T-helper 2 cell treated with Interferon-gamma antibody and Interleukin-4, amounts not matched to agents 5 μg/mL and 100 μg/mL, for 36 hours (primary cell): ENCODE measurements at regions not wholly inside any gene's neighbourhood (a gene's known extent, or its start where the extent isn't known, plus 50 kb on each side); places are given as distances from the start of the nearest gene placed in this dataset.

Experiments
- DNase-seq: peaks from one replicate; pipeline ENCODE4 v3.0.0; 2021; ENCODE audit warnings: low spot score
- H3K27ac Mint-ChIP-seq: one replicate; pipeline ENCODE4 v1.8.0; 2021; ENCODE audit warnings: mild to moderate bottlenecking, mixed read lengths
- H3K27me3 Mint-ChIP-seq: one replicate; pipeline ENCODE4 v1.8.0; 2021; ENCODE audit warnings: low read depth, mixed read lengths
- H3K36me3 Mint-ChIP-seq: one replicate; pipeline ENCODE4 v1.8.0; 2021; ENCODE audit warnings: low read depth, mixed read lengths
- H3K4me1 Mint-ChIP-seq: one replicate; pipeline ENCODE4 v1.8.0; 2021; ENCODE audit warnings: low read depth, mixed read lengths
- H3K4me3 Mint-ChIP-seq: one replicate; pipeline ENCODE4 v1.8.0; 2022; ENCODE audit warnings: mild to moderate bottlenecking, moderate library complexity, mixed read lengths
- H3K9me3 Mint-ChIP-seq: one replicate; pipeline ENCODE4 v1.8.0; 2021; ENCODE audit warnings: mixed read lengths

DNA sequence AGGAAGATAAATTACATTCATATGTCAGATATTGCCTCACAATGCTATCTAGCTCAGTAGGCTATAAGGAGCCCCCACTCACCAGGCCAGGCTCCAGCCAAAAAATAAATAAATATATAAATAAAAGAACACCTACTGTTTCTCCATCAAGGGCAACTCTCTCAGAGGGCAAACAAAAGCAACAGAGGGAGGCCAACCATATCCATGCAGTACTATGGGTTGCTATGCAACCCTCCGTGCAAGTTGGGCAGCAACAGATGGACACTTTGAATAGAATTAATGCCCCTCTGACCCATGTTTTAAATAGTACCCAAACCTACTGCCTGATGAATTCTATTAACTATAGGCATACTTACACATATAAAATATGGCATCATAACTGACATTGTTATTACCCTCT is 279.8 kb upstream of the EDNRB start:
- no peaks in the 10 kb centered on the region for H3K9me3 Mint-ChIP-seq
- no peaks in the 10 kb centered on the region for H3K27me3 Mint-ChIP-seq

DNA sequence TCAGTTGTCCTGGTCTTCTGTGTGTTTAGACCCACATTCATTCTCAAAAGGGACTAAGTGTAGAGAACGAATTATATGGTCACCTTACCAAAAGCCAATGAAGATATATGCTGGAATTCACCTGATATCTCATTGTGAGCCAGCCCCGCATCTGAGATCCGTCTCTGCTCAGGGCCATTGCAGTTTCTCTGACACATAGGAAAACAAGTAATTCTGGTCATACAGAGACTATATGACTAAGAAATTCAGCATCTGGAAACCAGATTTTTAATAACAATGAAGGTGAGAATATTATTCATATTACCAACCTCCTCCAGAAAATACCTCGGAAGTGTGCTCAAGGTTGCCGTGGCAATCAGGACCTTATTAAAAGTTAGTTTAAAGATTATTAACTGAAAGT is 278.6 kb upstream of the EDNRB start:
- Mint-ChIP-seq H3K4me3 (no peak overlapping the region), H3K4me1 (no peaks in the 10 kb centered on the region), H3K27me3 (no peaks in the 10 kb centered on the region), H3K9me3 (no peaks in the 10 kb centered on the region), H3K36me3 (no peaks in the 10 kb centered on the region), H3K27ac (no peak overlapping the region)
- no peak for DNase-seq

More for the DNA sequence above, 279.8 kb upstream of the EDNRB start:
- H3K36me3 Mint-ChIP-seq: no peaks in the 10 kb centered on the region
- no peaks in the 10 kb centered on the region for H3K4me1 Mint-ChIP-seq
- no peak overlapping the region for H3K27ac Mint-ChIP-seq
- no peak for DNase-seq
- H3K4me3 Mint-ChIP-seq: no peak overlapping the region

GRCh38 chr13:78194904-78195639 is 276.4 kb upstream of the EDNRB start:
- DNase-seq: no peak
- Mint-ChIP-seq H3K4me3 (no peak overlapping the region), H3K4me1 (no peaks in the 10 kb centered on the region), H3K27ac (no peak overlapping the region), H3K36me3 (no peaks in the 10 kb centered on the region), H3K9me3 (no peaks in the 10 kb centered on the region), H3K27me3 (no peaks in the 10 kb centered on the region)

DNA sequence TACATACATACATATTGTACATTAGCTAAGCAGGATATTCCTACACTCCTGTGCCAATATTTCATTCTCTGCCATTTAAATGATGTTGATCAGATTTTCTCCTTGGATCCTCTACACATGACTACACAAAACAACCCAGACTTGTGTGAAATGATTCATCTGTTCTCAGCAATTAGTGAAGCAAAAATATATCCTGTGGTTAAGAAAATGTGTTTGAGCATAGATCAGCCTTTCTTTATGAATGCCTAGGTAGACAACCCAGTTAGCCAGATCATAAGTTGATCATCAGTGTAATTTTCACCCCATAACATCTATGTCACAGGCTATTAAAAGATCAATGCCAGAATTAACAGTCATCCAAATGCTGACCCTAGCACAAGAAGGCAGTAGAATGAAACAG is 275.2 kb upstream of the EDNRB start:
- no peaks in the 10 kb centered on the region for H3K4me1 Mint-ChIP-seq
- no peaks in the 10 kb centered on the region for H3K9me3 Mint-ChIP-seq
- H3K4me3 Mint-ChIP-seq: no peak overlapping the region

DNA sequence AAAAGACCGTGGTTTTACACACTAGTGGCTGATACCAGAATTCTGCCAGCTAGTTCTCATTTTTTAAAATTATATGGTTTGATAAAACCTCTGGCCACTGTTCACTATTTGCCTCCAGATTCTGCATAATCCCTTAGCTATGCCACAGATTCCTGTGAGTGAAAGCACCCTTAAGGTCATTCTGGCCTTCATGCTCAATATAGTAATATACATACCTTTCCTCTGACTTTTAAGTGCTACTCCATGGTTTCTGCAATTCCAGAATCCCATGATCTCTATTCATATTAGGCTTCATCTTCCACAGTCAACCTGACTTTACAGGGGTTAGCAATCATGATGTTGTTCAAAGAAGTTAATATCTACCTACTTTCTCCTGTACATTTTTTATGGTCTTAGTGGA is 274.1 kb upstream of the EDNRB start:
- Mint-ChIP-seq H3K4me1 (no peaks in the 10 kb centered on the region), H3K27me3 (no peaks in the 10 kb centered on the region), H3K36me3 (no peaks in the 10 kb centered on the region), H3K27ac (no peak overlapping the region), H3K9me3 (no peaks in the 10 kb centered on the region), H3K4me3 (no peak overlapping the region)
- no peak for DNase-seq

More for the DNA sequence above, 275.2 kb upstream of the EDNRB start:
- DNase-seq: no peak
- Mint-ChIP-seq H3K27ac (no peak overlapping the region), H3K36me3 (no peaks in the 10 kb centered on the region), H3K27me3 (no peaks in the 10 kb centered on the region)

DNA sequence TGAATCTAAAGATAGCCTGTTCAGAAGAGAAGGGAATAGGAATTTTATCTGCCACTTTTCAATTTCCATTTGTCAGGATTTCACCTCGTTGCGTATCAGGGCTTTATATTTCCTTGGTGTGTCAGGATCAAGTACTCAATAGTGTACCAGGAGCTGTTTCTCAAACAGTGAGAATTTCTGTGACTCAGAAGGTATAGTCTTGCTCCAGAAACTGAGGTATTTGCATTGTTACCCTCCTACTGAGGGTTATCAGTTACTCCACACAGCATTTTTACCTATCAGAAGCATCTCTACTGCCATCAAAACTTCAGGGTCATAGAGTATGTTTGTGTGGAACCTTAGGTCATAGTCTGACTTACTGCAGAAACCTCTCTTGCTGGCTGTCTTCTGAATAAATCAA is 271.7 kb upstream of the EDNRB start:
- H3K27ac Mint-ChIP-seq: no peak overlapping the region
- no peaks in the 10 kb centered on the region for H3K9me3 Mint-ChIP-seq
- H3K27me3 Mint-ChIP-seq: no peaks in the 10 kb centered on the region
- H3K4me1 Mint-ChIP-seq: no peaks in the 10 kb centered on the region
- no peak for DNase-seq
- H3K36me3 Mint-ChIP-seq: no peaks in the 10 kb centered on the region
- no peak overlapping the region for H3K4me3 Mint-ChIP-seq

- Mint-ChIP-seq H3K9me3 (no peaks in the 10 kb centered on the region), H3K36me3 (no peaks in the 10 kb centered on the region), H3K27ac (no peak overlapping the region), H3K27me3 (no peaks in the 10 kb centered on the region), H3K4me3 (no peak overlapping the region), H3K4me1 (no peaks in the 10 kb centered on the region)
- DNase-seq: no peak
Measured at GRCh38 chr13:78187781-78188180, 269.1 kb upstream of the EDNRB start.

- no peak overlapping the region for H3K27ac Mint-ChIP-seq
- no peaks in the 10 kb centered on the region for H3K4me1 Mint-ChIP-seq
- no peaks in the 10 kb centered on the region for H3K27me3 Mint-ChIP-seq
- H3K9me3 Mint-ChIP-seq: no peaks in the 10 kb centered on the region
- H3K4me3 Mint-ChIP-seq: no peak overlapping the region
- DNase-seq: no peak
- H3K36me3 Mint-ChIP-seq: no peaks in the 10 kb centered on the region
Measured at GRCh38 chr13:78185700-78186099, 267.1 kb upstream of the EDNRB start.

GRCh38 chr13:78183732-78184131 is 265.1 kb upstream of the EDNRB start:
- Mint-ChIP-seq H3K36me3 (no peaks in the 10 kb centered on the region), H3K9me3 (no peaks in the 10 kb centered on the region), H3K4me1 (no peaks in the 10 kb centered on the region), H3K4me3 (no peak overlapping the region), H3K27ac (no peak overlapping the region), H3K27me3 (no peaks in the 10 kb centered on the region)
- no peak for DNase-seq

DNA sequence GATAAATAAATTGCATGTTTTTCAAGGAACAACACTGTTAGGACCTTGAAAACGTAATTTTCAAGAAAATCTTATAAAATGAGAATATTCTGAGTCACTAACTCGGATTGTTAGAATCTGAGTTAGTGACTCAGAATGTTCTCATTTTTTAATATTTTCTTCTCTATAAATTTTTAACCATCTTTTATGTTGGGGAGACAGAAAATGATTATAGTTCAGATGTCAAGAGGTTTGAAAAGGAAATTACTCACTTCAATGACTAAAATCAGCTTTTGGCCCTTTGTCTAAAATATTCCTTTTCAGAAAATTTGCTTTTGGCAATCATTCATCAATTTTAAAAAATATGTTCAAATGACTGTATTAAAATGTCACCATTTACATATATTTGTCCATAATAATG is 264.2 kb upstream of the EDNRB start:
- Mint-ChIP-seq H3K4me1 (no peaks in the 10 kb centered on the region), H3K36me3 (no peaks in the 10 kb centered on the region), H3K27me3 (no peaks in the 10 kb centered on the region), H3K4me3 (no peak overlapping the region), H3K27ac (no peak overlapping the region), H3K9me3 (no peaks in the 10 kb centered on the region)
- no peak for DNase-seq

- DNase-seq: no peak
- Mint-ChIP-seq H3K4me3 (no peak overlapping the region), H3K9me3 (no peaks in the 10 kb centered on the region), H3K27ac (no peak overlapping the region), H3K27me3 (no peaks in the 10 kb centered on the region), H3K36me3 (no peaks in the 10 kb centered on the region), H3K4me1 (no peaks in the 10 kb centered on the region)
Measured at GRCh38 chr13:78177306-78177705, 258.7 kb upstream of the EDNRB start.

DNA sequence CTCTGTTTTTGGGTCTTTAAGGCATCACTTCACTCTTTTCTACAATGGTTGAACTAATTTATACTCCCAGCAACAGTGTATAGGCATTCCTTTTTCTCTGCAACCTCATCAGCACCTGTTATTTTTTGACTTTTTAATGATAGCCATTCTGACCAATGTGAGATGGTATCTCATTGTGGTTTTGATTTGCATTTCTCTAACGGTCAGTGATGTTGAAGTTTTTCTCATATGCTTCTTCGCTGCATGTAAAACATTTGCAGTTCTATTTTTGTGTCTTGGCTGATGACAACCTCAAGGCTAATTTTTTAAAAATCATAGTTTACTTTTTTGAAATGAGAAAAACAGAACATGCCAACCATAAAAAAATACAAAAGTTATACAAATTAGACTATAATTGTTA is 258.2 kb upstream of the EDNRB start:
- Mint-ChIP-seq H3K9me3 (no peaks in the 10 kb centered on the region), H3K4me1 (no peaks in the 10 kb centered on the region), H3K27ac (no peak overlapping the region), H3K4me3 (no peak overlapping the region), H3K36me3 (no peaks in the 10 kb centered on the region), H3K27me3 (no peaks in the 10 kb centered on the region)
- no peak for DNase-seq

DNA sequence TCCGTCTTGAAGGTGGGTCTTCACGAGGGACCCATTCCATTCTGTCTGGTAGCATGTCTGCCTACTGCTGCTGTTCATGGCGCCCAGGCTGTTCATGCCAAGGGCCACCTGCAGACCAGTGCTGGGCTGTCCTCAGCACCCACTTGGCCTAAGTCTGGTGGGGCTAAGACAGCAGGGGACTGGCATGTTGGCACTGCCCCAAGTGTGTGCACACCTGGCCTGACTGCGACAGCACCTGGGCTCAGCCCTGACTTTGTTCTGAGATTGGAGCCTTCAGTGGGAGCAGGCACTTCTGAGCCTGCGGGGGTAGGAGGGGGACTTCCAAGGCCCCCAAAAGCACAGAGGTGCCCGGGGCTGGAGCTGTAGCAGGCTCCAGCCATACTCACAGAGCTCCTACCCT is 250.8 kb upstream of the EDNRB start:
- Mint-ChIP-seq H3K4me1 (no peaks in the 10 kb centered on the region), H3K9me3 (no peaks in the 10 kb centered on the region), H3K4me3 (no peak overlapping the region)

DNA sequence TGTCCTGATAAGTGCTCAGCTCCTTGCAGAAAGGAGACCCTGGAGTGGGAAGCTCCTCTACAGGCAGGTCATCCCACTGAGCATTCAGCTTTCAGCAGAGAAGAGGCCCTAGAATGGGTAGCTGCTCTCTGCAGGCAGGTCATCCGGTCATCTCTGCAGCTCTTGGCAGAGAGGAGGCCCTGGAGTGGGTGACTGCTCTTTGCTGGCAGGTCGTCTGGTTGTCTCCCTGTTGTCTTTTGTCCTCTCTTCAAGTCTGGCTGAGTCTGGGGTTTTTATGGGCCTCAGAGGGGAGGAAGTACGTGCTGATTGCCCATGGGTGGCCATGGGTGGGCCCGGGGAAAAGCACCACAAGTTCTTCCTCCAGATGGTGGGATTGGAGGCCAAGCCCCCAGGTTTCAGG is 250.3 kb upstream of the EDNRB start:
- Mint-ChIP-seq H3K9me3 (no peaks in the 10 kb centered on the region), H3K4me3 (no peak overlapping the region), H3K4me1 (no peaks in the 10 kb centered on the region), H3K27me3 (no peaks in the 10 kb centered on the region), H3K36me3 (no peaks in the 10 kb centered on the region), H3K27ac (no peak overlapping the region)
- DNase-seq: no peak

More for the DNA sequence above, 250.8 kb upstream of the EDNRB start:
- Mint-ChIP-seq H3K36me3 (no peaks in the 10 kb centered on the region), H3K27me3 (no peaks in the 10 kb centered on the region), H3K27ac (no peak overlapping the region)
- DNase-seq: no peak

DNA sequence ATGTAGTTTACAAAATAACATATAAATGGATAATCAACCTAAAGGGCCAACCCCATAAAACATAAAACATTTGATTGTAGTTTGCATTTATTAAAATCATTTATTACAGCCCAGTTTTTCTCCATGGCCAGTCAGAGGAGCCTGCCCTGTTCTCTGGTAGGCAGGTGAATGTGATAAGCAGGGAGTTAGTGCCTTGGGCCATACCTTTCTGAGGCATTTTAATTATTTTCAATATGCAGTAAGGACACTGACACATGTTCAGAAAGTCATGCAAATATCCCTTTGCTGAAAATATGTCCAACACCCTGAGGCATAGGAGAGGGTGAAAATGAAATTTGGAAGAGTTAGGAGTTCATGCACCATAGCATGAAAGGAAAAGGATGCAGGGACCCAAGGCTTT is 242.6 kb upstream of the EDNRB start:
- Mint-ChIP-seq H3K4me3 (no peak overlapping the region), H3K27ac (no peak overlapping the region), H3K36me3 (no peaks in the 10 kb centered on the region)

More for the DNA sequence above, 242.6 kb upstream of the EDNRB start:
- Mint-ChIP-seq H3K4me1 (no peaks in the 10 kb centered on the region), H3K27me3 (no peaks in the 10 kb centered on the region), H3K9me3 (no peaks in the 10 kb centered on the region)
- no peak for DNase-seq
